ENCODE measurements at regions not wholly inside any gene's neighbourhood (a gene's known extent, or its start where the extent isn't known, plus 50 kb on each side); places are given as distances from the start of the nearest gene placed in this dataset.

DNA sequence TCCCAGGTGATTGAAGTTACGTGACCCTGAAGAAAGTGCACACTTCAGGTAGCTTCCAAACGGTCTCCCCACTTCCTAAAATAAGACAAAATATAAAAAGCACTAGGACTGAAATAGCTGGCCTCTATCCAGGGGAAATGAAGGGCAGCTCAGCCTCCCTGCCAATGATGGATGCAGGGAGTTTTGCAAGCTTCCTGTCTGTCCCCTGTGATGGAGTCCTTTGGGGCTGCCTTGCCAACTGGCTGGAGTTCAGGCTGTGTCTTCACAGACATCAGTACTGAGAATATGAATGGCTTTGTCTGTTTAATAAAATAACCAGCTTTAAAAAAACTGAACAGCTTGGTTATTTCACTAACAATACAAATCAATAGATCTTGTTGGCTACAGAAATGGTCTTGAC, 101.4 kb upstream of the GPR12 start:
- POLR2A ChIA-PET, result no interaction called here
- intact Hi-C loops (cut with micrococcal nuclease), result no loop called here
- Histone ChIP-seq H3K27ac (ENCODE audit: extremely low read depth, low read depth, low read length) (no peak overlapping the region), H3K4me1 (replicated peaks in 1 of 2; ENCODE audit: control insufficient read depth in 2 of 2, insufficient read depth in 2 of 2, low read length in 2 of 2) (no peaks in the 10 kb centered on the region), H3K4me3 (no peak overlapping the region), H3K9ac (ENCODE audit: insufficient read depth in 1 of 2, low read depth in 2 of 2, low read length in 2 of 2) (no peak overlapping the region), H3K79me2 (ENCODE audit: control insufficient read depth, insufficient read depth, low read length) (no peaks in the 10 kb centered on the region), H3K9me1 (ENCODE audit: control insufficient read depth, insufficient read depth, low read length) (no peaks in the 10 kb centered on the region), H3K4me2 (ENCODE audit: insufficient read depth, low read length) (no peak overlapping the region), H3K27me3 (ENCODE audit: control insufficient read depth in 2 of 2, insufficient read depth in 2 of 2, low read length in 2 of 2) (no peaks in the 10 kb centered on the region), H2AFZ (ENCODE audit: low read depth, low read length) (no peak overlapping the region), H4K20me1 (replicated peaks; ENCODE audit: control insufficient read depth, insufficient read depth, low read length) (no peaks in the 10 kb centered on the region), H3K9me3 (replicated peaks; ENCODE audit: control insufficient read depth, insufficient read depth, low read depth, low read length) (no peaks in the 10 kb centered on the region), H3K36me3 (ENCODE audit: control insufficient read depth, insufficient read depth, low read length) (no peaks in the 10 kb centered on the region)
- 0% methylated on average over 2 of the region's 2 CpGs for WGBS (ENCODE audit: insufficient coverage, low coverage, missing lambda C conversion rate)
- ATAC-seq (no peak), FAIRE-seq (no peak), DNase-seq (ENCODE audit: extremely low read depth in 1 of 4, low spot score in 3 of 4) (no peak)
- in situ Hi-C loops (cut with MboI), result no loop called here
- CTCF ChIA-PET (ENCODE audit: low intra/inter-chr PET ratio), result no interaction called here
- BruUV-seq (replicated peaks), result no TSS peak
- no peak for TF ChIP-seq HSF4 (CRISPR knock-in tag; IDR thresholded peaks at IDR 0.05; ENCODE audit: borderline replicate concordance)
- TF ChIP-seq SMARCE1 (IDR thresholded peaks at IDR 0.05), result no peak
- no peak for TF ChIP-seq IRF2 (CRISPR knock-in tag; IDR thresholded peaks at IDR 0.05)
- TF ChIP-seq CBFA2T2 (conservative IDR thresholded peaks at IDR 0.05), result no peak
- TF ChIP-seq, protein P1, sequence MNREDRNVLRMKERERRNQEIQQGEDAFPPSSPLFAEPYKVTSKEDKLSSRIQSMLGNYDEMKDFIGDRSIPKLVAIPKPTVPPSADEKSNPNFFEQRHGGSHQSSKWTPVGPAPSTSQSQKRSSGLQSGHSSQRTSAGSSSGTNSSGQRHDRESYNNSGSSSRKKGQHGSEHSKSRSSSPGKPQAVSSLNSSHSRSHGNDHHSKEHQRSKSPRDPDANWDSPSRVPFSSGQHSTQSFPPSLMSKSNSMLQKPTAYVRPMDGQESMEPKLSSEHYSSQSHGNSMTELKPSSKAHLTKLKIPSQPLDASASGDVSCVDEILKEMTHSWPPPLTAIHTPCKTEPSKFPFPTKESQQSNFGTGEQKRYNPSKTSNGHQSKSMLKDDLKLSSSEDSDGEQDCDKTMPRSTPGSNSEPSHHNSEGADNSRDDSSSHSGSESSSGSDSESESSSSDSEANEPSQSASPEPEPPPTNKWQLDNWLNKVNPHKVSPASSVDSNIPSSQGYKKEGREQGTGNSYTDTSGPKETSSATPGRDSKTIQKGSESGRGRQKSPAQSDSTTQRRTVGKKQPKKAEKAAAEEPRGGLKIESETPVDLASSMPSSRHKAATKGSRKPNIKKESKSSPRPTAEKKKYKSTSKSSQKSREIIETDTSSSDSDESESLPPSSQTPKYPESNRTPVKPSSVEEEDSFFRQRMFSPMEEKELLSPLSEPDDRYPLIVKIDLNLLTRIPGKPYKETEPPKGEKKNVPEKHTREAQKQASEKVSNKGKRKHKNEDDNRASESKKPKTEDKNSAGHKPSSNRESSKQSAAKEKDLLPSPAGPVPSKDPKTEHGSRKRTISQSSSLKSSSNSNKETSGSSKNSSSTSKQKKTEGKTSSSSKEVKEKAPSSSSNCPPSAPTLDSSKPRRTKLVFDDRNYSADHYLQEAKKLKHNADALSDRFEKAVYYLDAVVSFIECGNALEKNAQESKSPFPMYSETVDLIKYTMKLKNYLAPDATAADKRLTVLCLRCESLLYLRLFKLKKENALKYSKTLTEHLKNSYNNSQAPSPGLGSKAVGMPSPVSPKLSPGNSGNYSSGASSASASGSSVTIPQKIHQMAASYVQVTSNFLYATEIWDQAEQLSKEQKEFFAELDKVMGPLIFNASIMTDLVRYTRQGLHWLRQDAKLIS (CRISPR knock-in tag; IDR thresholded peaks at IDR 0.05), result no peak
- no peak for TF ChIP-seq TEAD1 (CRISPR knock-in tag; IDR thresholded peaks at IDR 0.05)
- no peak for TF ChIP-seq ZNF224 (CRISPR knock-in tag; IDR thresholded peaks at IDR 0.05)
- TF ChIP-seq SMARCC2 (IDR thresholded peaks at IDR 0.05; ENCODE audit: low read depth), result no peak
- TF ChIP-seq, protein P2, sequence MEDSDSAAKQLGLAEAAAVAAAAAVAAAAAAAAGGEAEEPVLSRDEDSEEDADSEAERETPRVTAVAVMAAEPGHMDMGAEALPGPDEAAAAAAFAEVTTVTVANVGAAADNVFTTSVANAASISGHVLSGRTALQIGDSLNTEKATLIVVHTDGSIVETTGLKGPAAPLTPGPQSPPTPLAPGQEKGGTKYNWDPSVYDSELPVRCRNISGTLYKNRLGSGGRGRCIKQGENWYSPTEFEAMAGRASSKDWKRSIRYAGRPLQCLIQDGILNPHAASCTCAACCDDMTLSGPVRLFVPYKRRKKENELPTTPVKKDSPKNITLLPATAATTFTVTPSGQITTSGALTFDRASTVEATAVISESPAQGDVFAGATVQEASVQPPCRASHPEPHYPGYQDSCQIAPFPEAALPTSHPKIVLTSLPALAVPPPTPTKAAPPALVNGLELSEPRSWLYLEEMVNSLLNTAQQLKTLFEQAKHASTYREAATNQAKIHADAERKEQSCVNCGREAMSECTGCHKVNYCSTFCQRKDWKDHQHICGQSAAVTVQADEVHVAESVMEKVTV (CRISPR knock-in tag; IDR thresholded peaks at IDR 0.05), result no peak
- TF ChIP-seq U2AF2 (optimal IDR thresholded peaks at IDR 0.05; ENCODE audit: low read depth, low read length), result no peak
- no peak for TF ChIP-seq ZC3H8 (IDR thresholded peaks at IDR 0.05)
- TF ChIP-seq, protein P3, sequence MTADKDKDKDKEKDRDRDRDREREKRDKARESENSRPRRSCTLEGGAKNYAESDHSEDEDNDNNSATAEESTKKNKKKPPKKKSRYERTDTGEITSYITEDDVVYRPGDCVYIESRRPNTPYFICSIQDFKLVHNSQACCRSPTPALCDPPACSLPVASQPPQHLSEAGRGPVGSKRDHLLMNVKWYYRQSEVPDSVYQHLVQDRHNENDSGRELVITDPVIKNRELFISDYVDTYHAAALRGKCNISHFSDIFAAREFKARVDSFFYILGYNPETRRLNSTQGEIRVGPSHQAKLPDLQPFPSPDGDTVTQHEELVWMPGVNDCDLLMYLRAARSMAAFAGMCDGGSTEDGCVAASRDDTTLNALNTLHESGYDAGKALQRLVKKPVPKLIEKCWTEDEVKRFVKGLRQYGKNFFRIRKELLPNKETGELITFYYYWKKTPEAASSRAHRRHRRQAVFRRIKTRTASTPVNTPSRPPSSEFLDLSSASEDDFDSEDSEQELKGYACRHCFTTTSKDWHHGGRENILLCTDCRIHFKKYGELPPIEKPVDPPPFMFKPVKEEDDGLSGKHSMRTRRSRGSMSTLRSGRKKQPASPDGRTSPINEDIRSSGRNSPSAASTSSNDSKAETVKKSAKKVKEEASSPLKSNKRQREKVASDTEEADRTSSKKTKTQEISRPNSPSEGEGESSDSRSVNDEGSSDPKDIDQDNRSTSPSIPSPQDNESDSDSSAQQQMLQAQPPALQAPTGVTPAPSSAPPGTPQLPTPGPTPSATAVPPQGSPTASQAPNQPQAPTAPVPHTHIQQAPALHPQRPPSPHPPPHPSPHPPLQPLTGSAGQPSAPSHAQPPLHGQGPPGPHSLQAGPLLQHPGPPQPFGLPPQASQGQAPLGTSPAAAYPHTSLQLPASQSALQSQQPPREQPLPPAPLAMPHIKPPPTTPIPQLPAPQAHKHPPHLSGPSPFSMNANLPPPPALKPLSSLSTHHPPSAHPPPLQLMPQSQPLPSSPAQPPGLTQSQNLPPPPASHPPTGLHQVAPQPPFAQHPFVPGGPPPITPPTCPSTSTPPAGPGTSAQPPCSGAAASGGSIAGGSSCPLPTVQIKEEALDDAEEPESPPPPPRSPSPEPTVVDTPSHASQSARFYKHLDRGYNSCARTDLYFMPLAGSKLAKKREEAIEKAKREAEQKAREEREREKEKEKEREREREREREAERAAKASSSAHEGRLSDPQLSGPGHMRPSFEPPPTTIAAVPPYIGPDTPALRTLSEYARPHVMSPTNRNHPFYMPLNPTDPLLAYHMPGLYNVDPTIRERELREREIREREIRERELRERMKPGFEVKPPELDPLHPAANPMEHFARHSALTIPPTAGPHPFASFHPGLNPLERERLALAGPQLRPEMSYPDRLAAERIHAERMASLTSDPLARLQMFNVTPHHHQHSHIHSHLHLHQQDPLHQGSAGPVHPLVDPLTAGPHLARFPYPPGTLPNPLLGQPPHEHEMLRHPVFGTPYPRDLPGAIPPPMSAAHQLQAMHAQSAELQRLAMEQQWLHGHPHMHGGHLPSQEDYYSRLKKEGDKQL (CRISPR knock-in tag; IDR thresholded peaks at IDR 0.05; ENCODE audit: borderline replicate concordance), result no peak
- TF ChIP-seq RBM25 (IDR thresholded peaks at IDR 0.05; ENCODE audit: low read depth, low read length, severe bottlenecking), result no peak
- TF ChIP-seq ETV1 (tag; conservative IDR thresholded peaks at IDR 0.05; ENCODE audit: low read depth), result no peak

All from K562 (cell line).